ENCODE measurements at regions not wholly inside any gene's neighbourhood (a gene's known extent, or its start where the extent isn't known, plus 50 kb on each side); places are given as distances from the start of the nearest gene placed in this dataset.

DNA sequence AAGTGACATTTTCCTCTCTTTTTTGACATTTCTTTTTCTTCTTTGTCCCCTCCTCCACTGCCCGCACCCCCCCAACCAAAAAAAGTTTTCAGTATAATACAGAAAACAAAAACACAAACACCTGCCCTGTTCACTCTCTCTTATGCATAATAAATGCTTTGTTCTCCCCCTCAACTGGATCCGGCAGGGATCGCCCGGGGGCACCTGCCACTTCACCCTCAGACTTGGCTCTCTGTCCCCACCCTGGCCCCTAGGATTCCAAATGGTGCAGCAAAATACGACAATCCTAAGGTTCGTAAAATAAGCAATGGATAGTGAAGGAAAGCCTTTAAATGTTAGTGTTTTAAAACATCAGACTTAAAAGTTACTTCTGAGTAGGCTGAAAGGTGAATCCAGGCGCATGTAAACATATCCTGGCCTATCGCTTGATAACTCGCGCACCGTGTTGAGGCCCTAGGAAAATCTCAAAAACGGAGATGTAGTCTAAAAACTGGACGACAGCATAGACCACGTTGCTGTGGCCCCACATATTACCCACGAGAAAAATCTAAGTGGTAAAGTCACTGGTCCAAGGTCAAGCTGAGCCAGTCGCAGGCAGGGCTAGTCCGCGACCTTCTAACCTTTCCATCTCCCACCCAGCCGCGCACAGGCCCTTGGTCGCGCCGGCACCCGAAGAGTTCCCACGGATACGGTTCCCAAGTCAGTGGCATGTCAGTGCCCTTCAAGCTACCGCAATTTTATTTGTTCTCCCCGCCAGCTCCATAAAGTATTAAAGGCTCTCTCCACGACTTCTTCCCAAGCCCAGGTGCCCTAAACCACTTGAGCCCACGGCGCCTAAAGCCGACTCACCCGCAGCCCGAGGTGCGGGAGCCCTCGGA, 130.8 kb downstream of the OGFRL1 start:
- TF ChIP-seq, protein P1, sequence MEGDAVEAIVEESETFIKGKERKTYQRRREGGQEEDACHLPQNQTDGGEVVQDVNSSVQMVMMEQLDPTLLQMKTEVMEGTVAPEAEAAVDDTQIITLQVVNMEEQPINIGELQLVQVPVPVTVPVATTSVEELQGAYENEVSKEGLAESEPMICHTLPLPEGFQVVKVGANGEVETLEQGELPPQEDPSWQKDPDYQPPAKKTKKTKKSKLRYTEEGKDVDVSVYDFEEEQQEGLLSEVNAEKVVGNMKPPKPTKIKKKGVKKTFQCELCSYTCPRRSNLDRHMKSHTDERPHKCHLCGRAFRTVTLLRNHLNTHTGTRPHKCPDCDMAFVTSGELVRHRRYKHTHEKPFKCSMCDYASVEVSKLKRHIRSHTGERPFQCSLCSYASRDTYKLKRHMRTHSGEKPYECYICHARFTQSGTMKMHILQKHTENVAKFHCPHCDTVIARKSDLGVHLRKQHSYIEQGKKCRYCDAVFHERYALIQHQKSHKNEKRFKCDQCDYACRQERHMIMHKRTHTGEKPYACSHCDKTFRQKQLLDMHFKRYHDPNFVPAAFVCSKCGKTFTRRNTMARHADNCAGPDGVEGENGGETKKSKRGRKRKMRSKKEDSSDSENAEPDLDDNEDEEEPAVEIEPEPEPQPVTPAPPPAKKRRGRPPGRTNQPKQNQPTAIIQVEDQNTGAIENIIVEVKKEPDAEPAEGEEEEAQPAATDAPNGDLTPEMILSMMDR (IDR thresholded peaks at IDR 0.05; ENCODE audit: control insufficient read depth, insufficient read depth, low read depth, low read length, missing control alignments): no peak
- DNase-seq (ENCODE audit: low read depth): no peak
- H3K4me3 ChIP-seq (ENCODE audit: control insufficient read depth, low read depth, low read length): peak overlapping the region; percentile 87

DNA sequence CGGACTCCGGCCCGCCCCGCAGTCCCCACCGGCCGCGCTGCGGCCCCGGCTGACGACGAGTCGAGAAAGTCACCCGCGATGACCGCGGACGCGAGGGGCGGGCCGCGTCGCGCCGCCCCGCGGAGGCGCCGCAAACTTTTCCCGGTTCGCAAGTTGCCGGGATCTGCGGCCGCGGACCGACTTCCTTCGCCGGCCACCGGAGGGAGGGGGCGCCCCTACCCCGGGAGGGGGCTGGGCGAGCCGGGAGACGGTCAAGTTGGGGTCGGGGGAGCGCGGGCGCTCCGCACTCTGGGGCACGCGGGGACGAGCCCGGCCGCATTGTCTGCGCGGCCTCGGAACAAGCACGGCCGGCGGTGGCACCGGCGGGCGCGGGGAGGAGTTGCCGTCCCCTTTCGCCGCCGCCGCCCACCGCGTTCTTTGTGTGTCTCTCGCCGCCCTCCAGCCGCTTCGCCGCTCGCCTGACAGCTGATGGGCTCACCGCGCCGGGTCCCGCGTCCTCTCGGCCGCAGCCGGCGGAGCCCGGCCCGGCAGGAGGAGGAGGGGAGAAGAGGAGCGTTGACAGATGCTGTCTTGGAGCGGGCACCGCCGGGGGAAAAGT, 131.6 kb downstream of the OGFRL1 start:
- H3K4me3 ChIP-seq (ENCODE audit: control insufficient read depth, low read depth, low read length): peak overlapping the region; percentile 87
- TF ChIP-seq, protein P1 (IDR thresholded peaks at IDR 0.05; ENCODE audit: control insufficient read depth, insufficient read depth, low read depth, low read length, missing control alignments): peak; percentile 14
- DNase-seq (ENCODE audit: low read depth): no peak

DNA sequence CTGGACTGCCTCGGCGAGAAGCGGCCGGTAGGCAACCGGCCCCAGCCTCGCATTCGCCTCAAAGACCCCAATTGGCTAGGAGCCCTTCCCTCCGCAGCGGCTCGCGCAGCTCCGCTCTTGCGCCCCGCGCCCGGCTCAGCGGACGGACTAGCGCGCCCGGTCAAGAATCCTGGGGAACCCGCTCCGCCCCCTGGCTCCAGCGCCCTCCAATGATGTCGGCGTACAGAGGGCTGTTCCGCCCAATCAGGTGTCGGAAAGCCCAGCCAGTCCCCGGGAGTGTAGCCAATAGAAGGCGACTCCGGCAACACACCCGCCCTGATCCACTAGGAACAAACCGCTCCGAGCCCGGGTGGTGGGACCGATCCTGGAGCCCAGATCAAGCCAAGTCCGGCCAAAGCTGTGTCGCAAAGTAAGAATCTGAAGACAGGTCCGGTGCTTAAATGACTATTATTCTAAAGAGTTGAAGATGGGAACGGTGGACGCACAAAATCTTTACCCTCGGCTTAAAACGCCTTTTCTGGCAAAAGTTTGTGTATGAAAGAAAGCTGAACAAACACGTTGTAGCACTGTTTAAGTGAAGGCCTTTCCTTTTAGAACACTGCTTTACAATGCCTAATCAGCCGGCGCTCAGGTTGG, 132.2 kb downstream of the OGFRL1 start:
- H3K4me3 ChIP-seq (ENCODE audit: control insufficient read depth, low read depth, low read length): peak overlapping the region; percentile 87
- DNase-seq (ENCODE audit: low read depth): peak; percentile 77
- TF ChIP-seq, protein P1 (IDR thresholded peaks at IDR 0.05; ENCODE audit: control insufficient read depth, insufficient read depth, low read depth, low read length, missing control alignments): no peak

DNA sequence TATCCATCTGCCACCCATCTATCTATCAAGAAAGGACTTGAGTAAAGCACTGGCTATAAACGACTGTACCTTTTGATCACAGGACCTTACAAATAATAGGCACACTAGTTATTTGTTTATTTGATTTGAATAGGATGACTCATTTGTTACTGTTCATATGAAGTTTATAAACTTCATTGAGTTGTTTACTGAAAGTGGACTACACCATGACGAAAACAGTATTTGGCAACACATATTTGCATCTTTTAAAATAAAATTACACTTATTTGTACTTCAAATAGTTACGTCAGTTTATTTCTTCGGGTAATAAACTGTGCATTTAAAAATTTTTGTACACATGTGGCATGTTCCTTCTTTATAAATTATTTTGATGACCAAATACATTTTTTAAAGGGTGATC, 133.0 kb downstream of the OGFRL1 start:
- no peak overlapping the region for H3K4me3 ChIP-seq (ENCODE audit: control insufficient read depth, low read depth, low read length)
- DNase-seq (ENCODE audit: low read depth): no peak
- TF ChIP-seq, protein P1 (IDR thresholded peaks at IDR 0.05; ENCODE audit: control insufficient read depth, insufficient read depth, low read depth, low read length, missing control alignments): no peak

DNA sequence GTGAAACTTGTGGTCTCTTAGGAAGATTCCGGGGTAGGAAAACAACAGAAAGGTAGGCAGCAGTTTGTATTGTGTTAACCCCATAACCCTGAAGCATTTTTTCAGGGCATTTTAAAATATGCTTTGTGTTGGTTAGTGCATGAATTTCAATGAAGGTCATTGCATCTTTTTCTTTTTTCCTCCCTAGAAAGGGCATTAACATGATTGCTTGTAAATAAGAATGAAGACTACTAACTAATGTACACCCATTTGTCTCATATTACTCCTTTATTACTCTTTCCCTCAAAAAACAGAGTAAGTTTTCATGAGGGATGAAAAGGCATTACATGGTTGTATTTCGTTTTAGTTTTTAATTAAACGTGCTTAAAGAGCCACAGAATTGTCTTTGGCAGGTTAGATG, 141.4 kb downstream of the OGFRL1 start:
- no peak overlapping the region for H3K4me3 ChIP-seq (ENCODE audit: control insufficient read depth, low read depth, low read length)
- no peak for DNase-seq (ENCODE audit: low read depth)
- TF ChIP-seq, protein P1 (IDR thresholded peaks at IDR 0.05; ENCODE audit: control insufficient read depth, insufficient read depth, low read depth, low read length, missing control alignments): no peak

DNA sequence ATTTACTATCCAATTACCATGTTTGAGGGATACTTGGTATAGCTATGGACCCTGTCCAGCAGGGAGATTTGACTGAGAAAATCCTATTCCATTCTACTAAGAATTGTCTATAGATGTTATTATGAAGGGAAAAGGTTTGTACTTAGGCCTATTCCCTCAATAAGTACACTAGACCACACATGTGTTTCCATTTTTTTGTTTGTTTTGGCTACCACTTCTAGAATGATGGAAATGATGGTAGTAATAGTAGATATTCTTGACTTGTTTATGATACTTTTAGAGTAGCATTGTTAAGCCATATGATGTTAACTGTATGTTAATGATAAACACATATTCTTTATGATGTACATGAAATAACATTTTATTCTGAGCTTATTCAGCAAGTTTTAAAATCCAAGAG, 144.8 kb downstream of the OGFRL1 start:
- no peak for DNase-seq (ENCODE audit: low read depth)
- no peak overlapping the region for H3K4me3 ChIP-seq (ENCODE audit: control insufficient read depth, low read depth, low read length)
- TF ChIP-seq, protein P1 (IDR thresholded peaks at IDR 0.05; ENCODE audit: control insufficient read depth, insufficient read depth, low read depth, low read length, missing control alignments): no peak

Measured in AG09309 (cell line).